B cell (primary cell): ENCODE measurements at regions not wholly inside any gene's neighbourhood (a gene's known extent, or its start where the extent isn't known, plus 50 kb on each side); places are given as distances from the start of the nearest gene placed in this dataset.

ENCODE experiments used
- ATAC-seq: fragments of 200-7000 bp; cut with Tn5 transposase; one replicate; pipeline ENCODE4 v1.10.0; 2021; ENCODE audit warnings: low read depth, mild to moderate bottlenecking, moderate number of reproducible peaks, moderate library complexity
- CTCF ChIA-PET: fragments of 350-600 bp; sonication (Branson Sonifier 250); formaldehyde crosslinking; loops from one replicate; lab custom pipeline; 2021; ENCODE audit warnings: antibody characterized with exemption, inconsistent platforms; lab: Charles Lee
- POLR2A ChIA-PET: fragments of 350-600 bp; sonication (Branson Sonifier 250); formaldehyde crosslinking; loops from one replicate; lab custom pipeline; 2021; ENCODE audit warnings: antibody characterized with exemption; lab: Charles Lee
- DNase-seq: peaks from one replicate; pipeline ENCODE4 v3.0.0; 2013
- H2AFZ ChIP-seq: 2 replicates; pipeline ENCODE4 v1.6.1; 2012; ENCODE audit warnings: mild to moderate bottlenecking, low read depth, low read length; ENCODE audit not compliant: insufficient read depth, poor library complexity, severe bottlenecking
- H3K27ac ChIP-seq, 2 donors: 1 replicate in 1 of 2; 2 replicates in 1 of 2; pipeline ENCODE4 v1.5.1; 2012 to 2013; ENCODE audit warnings: low read length in 2 of 2, mild to moderate bottlenecking in 2 of 2, moderate library complexity in 1 of 2
- H3K27me3 ChIP-seq, 4 experiments: fragments of 200-600 bp in 1 of 4; sonication (generic) in 1 of 4; replicated peaks in 1 of 4; 1 replicate in 2 of 4; 2 replicates in 2 of 4; pipeline versions ENCODE4 v1.6.1 to v1.7.0; 2013 to 2016; ENCODE audit warnings: low read length in 3 of 4, mild to moderate bottlenecking in 2 of 4, mixed read lengths in 1 of 4, moderate library complexity in 1 of 4; ENCODE audit not compliant: insufficient read depth in 4 of 4, control insufficient read depth in 3 of 4; ENCODE audit errors: control extremely low read depth in 1 of 4
- H3K36me3 ChIP-seq, 2 experiments: replicated peaks in 1 of 2; 1 replicate in 1 of 2; 2 replicates in 1 of 2; pipeline versions ENCODE4 v1.6.1 to v1.7.1; 2013; ENCODE audit warnings: low read length in 1 of 2; ENCODE audit not compliant: insufficient read depth in 2 of 2, control insufficient read depth in 1 of 2; ENCODE audit errors: control extremely low read depth in 1 of 2, extremely low read depth in 1 of 2
- H3K4me1 ChIP-seq, 2 donors: fragments of 200-600 bp in 1 of 2; sonication (generic) in 1 of 2; 1 replicate in 1 of 2; 2 replicates in 1 of 2; pipeline versions ENCODE4 v1.5.1 to v1.6.1; 2013 to 2017; ENCODE audit warnings: low read length in 2 of 2; ENCODE audit not compliant: control insufficient read depth in 2 of 2, insufficient read depth in 2 of 2
- H3K4me2 ChIP-seq: replicated peaks from 2 replicates; pipeline ENCODE3; 2012; ENCODE audit warnings: mild to moderate bottlenecking, low read depth, low read length; ENCODE audit not compliant: poor library complexity, severe bottlenecking
- H3K4me3 ChIP-seq, 5 experiments: fragments of 200-600 bp in 1 of 5; sonication (generic) in 1 of 5; 1 replicate in 3 of 5; 2 replicates in 2 of 5; pipeline versions ENCODE4 v1.5.1 to v1.7.0; 2011 to 2016; ENCODE audit warnings: low read length in 4 of 5, mild to moderate bottlenecking in 4 of 5, low read depth in 2 of 5, control low read depth in 1 of 5, moderate library complexity in 1 of 5; ENCODE audit not compliant: insufficient read depth in 1 of 5; ENCODE audit errors: control extremely low read depth in 1 of 5, extremely low read depth in 1 of 5
- H3K79me2 ChIP-seq: fragments of 200-600 bp; sonication (generic); one replicate; pipeline ENCODE4 v1.6.0; 2016; ENCODE audit warnings: low read length; ENCODE audit not compliant: control insufficient read depth, insufficient read depth
- H3K9ac ChIP-seq: fragments of 200-600 bp; sonication (generic); 2 replicates; pipeline ENCODE4 v1.6.1; 2017; ENCODE audit warnings: mild to moderate bottlenecking, low read length, moderate library complexity
- H3K9me3 ChIP-seq, 3 donors: one replicate each; pipeline versions ENCODE4 v1.6.1 to v1.7.1; 2013; ENCODE audit warnings: low read length in 2 of 3; ENCODE audit not compliant: control insufficient read depth in 2 of 3, insufficient read depth in 1 of 3; ENCODE audit errors: control extremely low read depth in 1 of 3
- H4K20me1 ChIP-seq: 2 replicates; pipeline ENCODE4 v1.6.0; 2012; ENCODE audit warnings: mild to moderate bottlenecking, low read length; ENCODE audit not compliant: insufficient read depth, control insufficient read depth, poor library complexity, severe bottlenecking
- H3K27ac Mint-ChIP-seq: one replicate; pipeline ENCODE4 v1.8.0; 2021; ENCODE audit warnings: mixed read lengths
- H3K27me3 Mint-ChIP-seq: one replicate; pipeline ENCODE4 v1.8.0; 2021; ENCODE audit warnings: mixed read lengths
- H3K4me1 Mint-ChIP-seq: one replicate; pipeline ENCODE4 v1.8.0; 2021; ENCODE audit warnings: mixed read lengths
- H3K4me3 Mint-ChIP-seq: one replicate; pipeline ENCODE4 v1.8.0; 2021; ENCODE audit warnings: mixed read lengths
- H3K9me3 Mint-ChIP-seq: one replicate; pipeline ENCODE4 v1.8.0; 2022; ENCODE audit warnings: mixed read lengths; ENCODE audit not compliant: insufficient read depth
- CTCF ChIP-seq: fragments of 200-600 bp; IDR thresholded peaks from one replicate; pipeline ENCODE4 v1.8.0; 2022; ENCODE audit warnings: antibody characterized with exemption, mild to moderate bottlenecking
- EZH2 ChIP-seq: IDR thresholded peaks from 2 replicates; pipeline ENCODE4 v1.6.1; 2012; ENCODE audit warnings: borderline replicate concordance, low read depth, mild to moderate bottlenecking, moderate library complexity, low read length; ENCODE audit not compliant: insufficient read depth, poor library complexity, severe bottlenecking
- WGBS: methylation state at CpG from one replicate; pipeline ENCODE4 v1.1.5; 2013; ENCODE audit warnings: missing lambda C conversion rate; ENCODE audit not compliant: insufficient coverage; 5-methylcytosine and 5-hydroxymethylcytosine counted together
- intact Hi-C: fragments of 100-400 bp; cut with micrococcal nuclease; formaldehyde crosslinking; loops from one replicate; pipeline ENCODE4 v1.10.0; 2022

- Histone ChIP-seq H3K9ac (no peak overlapping the region), H3K4me2 (no peak overlapping the region), H3K27me3 (no peaks in the 10 kb centered on the region), H4K20me1 (no peaks in the 10 kb centered on the region), H3K36me3 (no peaks in the 10 kb centered on the region), H3K9me3 (peaks cover 0 to 3% (median 0%) of the 10 kb centered on the region in 3 donors), H3K4me3 (no peak overlapping the region), H3K4me1 (no peaks in the 10 kb centered on the region), H3K27ac (no peak overlapping the region), H3K79me2 (no peaks in the 10 kb centered on the region), H2AFZ (no peak overlapping the region)
- H3K9me3 Mint-ChIP-seq = no peaks in the 10 kb centered on the region
- intact Hi-C loops = no loop called here
- WGBS = no CpG with 5 or more reads among the region's 1 CpG
- peaks cover 5% of the 10 kb centered on the region for H3K27me3 Mint-ChIP-seq
- ChIA-PET CTCF (no interaction called here), POLR2A (no interaction called here)
- H3K4me1 Mint-ChIP-seq = no peaks in the 10 kb centered on the region
- DNase-seq (no peak), ATAC-seq (no peak)
- TF ChIP-seq EZH2 = no peak
- TF ChIP-seq CTCF = no peak
- H3K27ac Mint-ChIP-seq = no peak overlapping the region
- no peak overlapping the region for H3K4me3 Mint-ChIP-seq
These were observed 81.9 kb downstream of the C3orf38 start for GRCh38 chr3:88231632-88232031.

- no peak for TF ChIP-seq EZH2
- TF ChIP-seq CTCF = no peak
- Histone ChIP-seq H3K4me3 (no peak overlapping the region), H3K79me2 (no peaks in the 10 kb centered on the region), H2AFZ (no peak overlapping the region), H3K9ac (no peak overlapping the region), H4K20me1 (no peaks in the 10 kb centered on the region), H3K36me3 (no peaks in the 10 kb centered on the region), H3K27ac (no peak overlapping the region), H3K9me3 (peaks cover 0 to 3% (median 1%) of the 10 kb centered on the region in 3 donors), H3K4me2 (no peak overlapping the region), H3K4me1 (no peaks in the 10 kb centered on the region), H3K27me3 (no peaks in the 10 kb centered on the region)
- Mint-ChIP-seq H3K4me1 (no peaks in the 10 kb centered on the region), H3K9me3 (no peaks in the 10 kb centered on the region), H3K27ac (no peak overlapping the region), H3K4me3 (no peak overlapping the region), H3K27me3 (peaks cover 5% of the 10 kb centered on the region)
- no CpG with 5 or more reads among the region's 1 CpG for WGBS
- intact Hi-C loops = no loop called here
- ATAC-seq (no peak), DNase-seq (no peak)
- ChIA-PET POLR2A (no interaction called here), CTCF (no interaction called here)
These were observed 85.3 kb downstream of the C3orf38 start for GRCh38 chr3:88235102-88235501.
